NT2/D1 (cell line): ENCODE measurements at regions not wholly inside any gene's neighbourhood (a gene's known extent, or its start where the extent isn't known, plus 50 kb on each side); places are given as distances from the start of the nearest gene placed in this dataset.

Experiments
- SUZ12 ChIP-seq: IDR thresholded peaks from 2 replicates; pipeline ENCODE4 v1.6.1; 2011; ENCODE audit not compliant: insufficient read length, insufficient read depth; ENCODE audit errors: extremely low read depth
- YY1 ChIP-seq: IDR thresholded peaks from 2 replicates; pipeline ENCODE4 v1.6.1; 2011; ENCODE audit not compliant: insufficient read length, insufficient read depth
- ZNF274 ChIP-seq: IDR thresholded peaks from 2 replicates; pipeline ENCODE4 v1.6.1; 2011; ENCODE audit warnings: mild to moderate bottlenecking, low read depth, low read length

DNA sequence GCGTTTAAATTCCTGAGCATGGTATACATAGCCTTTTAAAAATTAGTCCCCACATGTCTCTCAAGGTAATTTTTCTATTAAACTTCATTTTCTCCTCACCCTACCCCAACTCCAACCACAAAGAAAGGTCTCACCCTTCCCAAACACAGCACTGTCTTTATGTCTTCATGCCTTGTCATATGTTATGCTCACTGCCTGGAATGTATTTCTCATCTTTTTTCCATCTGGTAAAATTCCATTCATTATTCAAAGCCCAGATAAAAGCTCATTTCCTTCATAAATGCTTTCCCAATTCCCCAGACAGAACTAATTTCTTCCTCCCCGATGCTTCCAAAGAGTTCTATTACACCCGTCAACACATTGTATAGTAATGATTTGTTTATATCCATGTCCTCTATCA lies 302.0 kb downstream of the ALDH8A1 start:
- TF ChIP-seq YY1 (no peak), ZNF274 (no peak), SUZ12 (no peak)
